GM23338 (cell line): ENCODE measurements at regions not wholly inside any gene's neighbourhood (a gene's known extent, or its start where the extent isn't known, plus 50 kb on each side); places are given as distances from the start of the nearest gene placed in this dataset.

Source experiments
- ATAC-seq: fragments of 200-7000 bp; cut with Tn5 transposase; 3 replicates; pipeline ENCODE4 v1.9.1; 2020
- DNase-seq: peaks from one replicate; pipeline ENCODE4 v3.0.0-alpha.2; 2015; ENCODE audit warnings: low spot score
- H2AFZ ChIP-seq: fragments of 200-600 bp; sonication (generic); 2 replicates; pipeline ENCODE4 v1.8.0; 2016; ENCODE audit warnings: antibody characterized with exemption, mild to moderate bottlenecking, moderate library complexity
- H3F3A ChIP-seq: fragments of 200-600 bp; sonication (generic); replicated peaks from 2 replicates; pipeline ENCODE4 v1.8.0; 2017; ENCODE audit warnings: antibody characterized with exemption, mixed run types, low read depth
- H3K27ac ChIP-seq: fragments of 200-600 bp; sonication (generic); 2 replicates; pipeline ENCODE4 v1.6.1; 2016; ENCODE audit warnings: low read depth
- H3K27me3 ChIP-seq: fragments of 200-600 bp; sonication (generic); 2 replicates; pipeline ENCODE4 v1.8.0; 2016; ENCODE audit warnings: mild to moderate bottlenecking, mixed run types, moderate library complexity; ENCODE audit not compliant: insufficient read depth
- H3K36me3 ChIP-seq: fragments of 200-600 bp; sonication (generic); 2 replicates; pipeline ENCODE4 v1.8.0; 2016; ENCODE audit warnings: mild to moderate bottlenecking; ENCODE audit not compliant: insufficient read depth
- H3K4me1 ChIP-seq: fragments of 200-600 bp; sonication (generic); 2 replicates; pipeline ENCODE4 v1.8.0; 2016; ENCODE audit warnings: mild to moderate bottlenecking, moderate library complexity; ENCODE audit not compliant: insufficient read depth
- H3K4me2 ChIP-seq: fragments of 200-600 bp; sonication (generic); 2 replicates; pipeline ENCODE4 v1.7.1; 2017; ENCODE audit warnings: mixed run types
- H3K4me3 ChIP-seq: fragments of 200-600 bp; sonication (generic); 2 replicates; pipeline ENCODE4 v1.6.1; 2016; ENCODE audit warnings: mixed run types
- H3K79me2 ChIP-seq: fragments of 200-600 bp; sonication (generic); replicated peaks from 2 replicates; pipeline ENCODE4 v1.8.0; 2017; ENCODE audit warnings: mild to moderate bottlenecking; ENCODE audit not compliant: insufficient read depth
- H3K9me2 ChIP-seq: fragments of 200-600 bp; sonication (generic); 2 replicates; pipeline ENCODE4 v1.8.0; 2017; ENCODE audit not compliant: insufficient read depth
- H4K20me1 ChIP-seq: fragments of 200-600 bp; sonication (generic); replicated peaks from 2 replicates; pipeline ENCODE4 v1.8.0; 2017; ENCODE audit warnings: mild to moderate bottlenecking; ENCODE audit not compliant: insufficient read depth
- H3K27ac Mint-ChIP-seq: 2 replicates; pipeline ENCODE4 v1.8.0; 2020; ENCODE audit warnings: inconsistent platforms, mild to moderate bottlenecking, moderate library complexity, mixed read lengths
- H3K27me3 Mint-ChIP-seq: 3 replicates; pipeline ENCODE4 v1.8.0; 2022; ENCODE audit warnings: low read depth, mild to moderate bottlenecking, moderate library complexity, mixed read lengths, inconsistent platforms; ENCODE audit not compliant: insufficient read depth, poor library complexity
- H3K36me3 Mint-ChIP-seq: 3 replicates; pipeline ENCODE4 v1.8.0; 2021; ENCODE audit warnings: low read depth, mild to moderate bottlenecking, inconsistent platforms, moderate library complexity, mixed read lengths
- H3K4me1 Mint-ChIP-seq: 3 replicates; pipeline ENCODE4 v1.8.0; 2020; ENCODE audit warnings: mild to moderate bottlenecking, inconsistent platforms, mixed read lengths
- H3K4me3 Mint-ChIP-seq: 3 replicates; pipeline ENCODE4 v1.8.0; 2021; ENCODE audit warnings: moderate library complexity, mild to moderate bottlenecking, inconsistent platforms, mixed read lengths
- H3K9me3 Mint-ChIP-seq: 3 replicates; pipeline ENCODE4 v1.8.0; 2020; ENCODE audit warnings: moderate library complexity, mild to moderate bottlenecking, inconsistent platforms, mixed read lengths
- CTCF ChIP-seq, 2 experiments: fragments of 200-600 bp in 1 of 2; sonication (generic) in 1 of 2; conservative IDR thresholded peaks; 2 replicates each; pipeline versions ENCODE4 v1.5.1 to v1.6.1; 2016 to 2017; ENCODE audit warnings: antibody characterized with exemption in 2 of 2, low read depth in 2 of 2, mild to moderate bottlenecking in 2 of 2, moderate library complexity in 1 of 2
- EZH2 ChIP-seq: fragments of 200-600 bp; sonication (generic); IDR thresholded peaks from one replicate; pipeline ENCODE4 v1.8.0; 2017; ENCODE audit warnings: antibody characterized with exemption, mild to moderate bottlenecking, low read depth; ENCODE audit not compliant: unreplicated experiment
- EZH2phosphoT487 ChIP-seq: fragments of 200-600 bp; sonication (generic); IDR thresholded peaks from one replicate; pipeline ENCODE4 v1.8.1; 2018; ENCODE audit warnings: antibody characterized with exemption; ENCODE audit not compliant: unreplicated experiment
- POLR2AphosphoS5 ChIP-seq: IDR thresholded peaks from 2 replicates; pipeline ENCODE4 v1.6.1; 2016; ENCODE audit warnings: antibody characterized with exemption, low read depth
- REST ChIP-seq: IDR thresholded peaks from one replicate; pipeline ENCODE4 v1.6.1; 2018; ENCODE audit warnings: antibody characterized with exemption; ENCODE audit not compliant: unreplicated experiment
- STAT1 ChIP-seq: IDR thresholded peaks from one replicate; pipeline ENCODE4 v1.6.1; 2016; ENCODE audit warnings: antibody characterized with exemption; ENCODE audit not compliant: unreplicated experiment
- ZNF114 ChIP-seq: fragments of 250-450 bp; sonication (Bioruptor Pico); IDR thresholded peaks from 2 replicates; pipeline ENCODE4 v1.5.0; 2020; ENCODE audit warnings: mild to moderate bottlenecking, moderate library complexity
- ZNF331 ChIP-seq: fragments of 250-450 bp; sonication (Bioruptor Pico); IDR thresholded peaks from 2 replicates; pipeline ENCODE4 v1.5.0; 2020; ENCODE audit warnings: low read depth, mild to moderate bottlenecking, moderate library complexity

DNA sequence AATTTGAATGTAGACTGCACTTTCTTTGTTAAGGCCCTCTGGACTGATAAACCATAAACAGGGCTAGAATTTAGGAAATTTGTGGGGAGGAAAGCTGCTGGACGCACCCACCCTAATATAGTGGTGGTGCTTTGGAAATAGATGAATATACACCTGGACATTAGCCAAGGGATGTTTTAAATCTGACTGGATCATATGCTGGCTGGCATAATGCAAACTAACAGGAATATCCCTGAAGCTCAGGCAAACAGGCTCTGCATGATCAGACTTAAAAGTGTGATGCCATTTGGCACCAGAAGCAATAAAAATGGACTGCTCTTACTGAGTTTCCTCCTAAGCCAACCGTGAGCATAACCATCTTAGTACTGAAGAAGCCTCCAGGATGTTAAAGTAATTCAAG, 465.8 kb upstream of the ROBO1 start:
- Histone ChIP-seq H2AFZ (no peak overlapping the region), H3F3A (no peaks in the 10 kb centered on the region), H3K79me2 (no peaks in the 10 kb centered on the region), H4K20me1 (no peaks in the 10 kb centered on the region), H3K9me2 (no peaks in the 10 kb centered on the region), H3K27ac (no peak overlapping the region), H3K4me3 (no peak overlapping the region), H3K27me3 (no peaks in the 10 kb centered on the region), H3K4me2 (no peak overlapping the region), H3K36me3 (no peaks in the 10 kb centered on the region), H3K4me1 (peaks cover 9% of the 10 kb centered on the region)
- no peaks in the 10 kb centered on the region for H3K36me3 Mint-ChIP-seq
- no peak for DNase-seq
- no peak overlapping the region for H3K27ac Mint-ChIP-seq
- H3K4me3 Mint-ChIP-seq = no peak overlapping the region
- H3K9me3 Mint-ChIP-seq = no peaks in the 10 kb centered on the region; the same call in 2 of the 3 replicates
- H3K4me1 Mint-ChIP-seq = peaks cover 11% of the 10 kb centered on the region
- H3K27me3 Mint-ChIP-seq = no peaks in the 10 kb centered on the region
- ATAC-seq = no peak
- TF ChIP-seq CTCF (conservative IDR thresholded peaks at IDR 0.05; ENCODE audit: low read depth in 2 of 2) = no peak
- no peak for TF ChIP-seq POLR2AphosphoS5
- no peak for TF ChIP-seq EZH2
- no peak for TF ChIP-seq ZNF114 (CRISPR knock-in tag)
- no peak for TF ChIP-seq ZNF331
- TF ChIP-seq EZH2phosphoT487 = no peak
- TF ChIP-seq STAT1 = no peak
- no peak for TF ChIP-seq REST

GRCh38 chr3:80232760-80233159, 465.0 kb upstream of the ROBO1 start:
- no peak overlapping the region for H3K27ac ChIP-seq
- H3K27me3 ChIP-seq = no peaks in the 10 kb centered on the region
- TF ChIP-seq ZNF331 = no peak
- H3K4me1 Mint-ChIP-seq = peaks cover 11% of the 10 kb centered on the region
- H3K4me1 ChIP-seq = peaks cover 9% of the 10 kb centered on the region
- H3K9me2 ChIP-seq = no peaks in the 10 kb centered on the region
- H3K36me3 Mint-ChIP-seq = no peaks in the 10 kb centered on the region
- H3K79me2 ChIP-seq = no peaks in the 10 kb centered on the region
- DNase-seq = peak; percentile 6
- H3K4me3 ChIP-seq = no peak overlapping the region
- no peaks in the 10 kb centered on the region for H3K36me3 ChIP-seq
- no peak overlapping the region; the same call in 1 of the 2 replicates for H3K4me2 ChIP-seq
- no peak overlapping the region for H3K4me3 Mint-ChIP-seq
- H3K27me3 Mint-ChIP-seq = no peaks in the 10 kb centered on the region
- H3K27ac Mint-ChIP-seq = no peak overlapping the region
- no peaks in the 10 kb centered on the region; the same call in 2 of the 3 replicates for H3K9me3 Mint-ChIP-seq
- ATAC-seq = no peak; the same call in 2 of the 3 replicates
- H3F3A ChIP-seq = no peaks in the 10 kb centered on the region
- H4K20me1 ChIP-seq = no peaks in the 10 kb centered on the region
- H2AFZ ChIP-seq = peak overlapping the region; percentile 87
